A549 (cell line): ENCODE measurements at regions not wholly inside any gene's neighbourhood (a gene's known extent, or its start where the extent isn't known, plus 50 kb on each side); places are given as distances from the start of the nearest gene placed in this dataset.

Experiments
- ATAC-seq, 2 experiments: fragments of 200-7000 bp in 1 of 2; fragments of >200 bp in 1 of 2; cut with Nextera tagmentation in 1 of 2; cut with Tn5 transposase in 1 of 2; 3 replicates each; pipeline versions ENCODE4 v1.8.0 to v1.9.1; 2018 to 2020; ENCODE audit warnings: mild to moderate bottlenecking in 1 of 2, moderate library complexity in 1 of 2
- CTCF ChIA-PET: fragments of 300-600 bp; sonication (Branson Sonifier 250); formaldehyde crosslinking; extraction: SDS; loops from one replicate; lab custom pipeline; 2021; ENCODE audit warnings: antibody characterized with exemption, inconsistent platforms; lab: Yijun Ruan, JAX
- POLR2A ChIA-PET: fragments of 350-600 bp; formaldehyde crosslinking; extraction: SDS; loops from one replicate; lab custom pipeline; 2021; ENCODE audit warnings: antibody characterized with exemption, inconsistent platforms; lab: Yijun Ruan, JAX
- DNase-seq, 2 experiments: peaks; one replicate each; pipeline versions ENCODE4 v3.0.0 to v3.0.0-alpha.2; 2011 to 2016; ENCODE audit warnings: low read depth in 1 of 2, low spot score in 1 of 2
- FAIRE-seq: peaks from 2 replicates; lab custom pipeline; 2011; peaks lifted over from hg19 to GRCh38; lab: Jason Lieb, UNC
- H3K27ac ChIP-seq, 2 experiments: fragments of >200 bp; sonication (Bioruptor Twin); formaldehyde crosslinking; 3 replicates each; pipeline ENCODE4 v1.5.1; 2016 to 2017
- H3K4me1 ChIP-seq: fragments of >200 bp; sonication (Bioruptor Twin); formaldehyde crosslinking; 3 replicates; pipeline ENCODE4 v1.6.1; 2016
- H3K4me2 ChIP-seq: fragments of >200 bp; sonication (Bioruptor Twin); formaldehyde crosslinking; 3 replicates; pipeline ENCODE4 v1.6.1; 2016
- H3K4me3 ChIP-seq: fragments of >200 bp; sonication (Bioruptor Twin); formaldehyde crosslinking; 3 replicates; pipeline ENCODE4 v1.5.1; 2016
- H3K9me3 ChIP-seq: fragments of >200 bp; sonication (Bioruptor Twin); formaldehyde crosslinking; 3 replicates; pipeline ENCODE4 v1.6.1; 2016
- BHLHE40 ChIP-seq: IDR thresholded peaks from 2 replicates; pipeline ENCODE4 v1.6.1; 2012; ENCODE audit warnings: low read depth, low read length, inconsistent platforms
- CBX8 ChIP-seq: fragments of 200-600 bp; sonication (generic); IDR thresholded peaks from 2 replicates; pipeline ENCODE4 v1.6.1; 2016
- CHD4 ChIP-seq: fragments of 200-600 bp; sonication (generic); IDR thresholded peaks from 2 replicates; pipeline ENCODE4 v1.6.1; 2016; ENCODE audit warnings: antibody characterized with exemption, mild to moderate bottlenecking, borderline replicate concordance
- EP300 ChIP-seq, 2 experiments: fragments of >200 bp; sonication (Bioruptor Twin); formaldehyde crosslinking; IDR thresholded peaks; 2 replicates in 1 of 2; 3 replicates in 1 of 2; pipeline ENCODE4 v1.6.1; 2016 to 2017
- ESRRA ChIP-seq: fragments of 150-350 bp; IDR thresholded peaks from 2 replicates; pipeline ENCODE4 v1.6.1; 2014; ENCODE audit warnings: mild to moderate bottlenecking, low read length, borderline replicate concordance
- FOSB ChIP-seq: fragments of 250-450 bp; sonication (Bioruptor Pico); IDR thresholded peaks from 2 replicates; pipeline ENCODE4 v1.5.0; 2020; ENCODE audit warnings: mild to moderate bottlenecking, moderate library complexity
- FOSL2 ChIP-seq, 2 experiments: fragments of 450-650 bp in 1 of 2; fragments of >200 bp in 1 of 2; sonication (Bioruptor Twin) in 1 of 2; formaldehyde crosslinking; IDR thresholded peaks; 2 replicates each; pipeline versions ENCODE4 v1.5.0 to v1.6.1; 2016 to 2020; ENCODE audit warnings: mild to moderate bottlenecking in 1 of 2, moderate library complexity in 1 of 2
- HEYL ChIP-seq: fragments of 250-450 bp; sonication (Bioruptor Pico); IDR thresholded peaks from 2 replicates; pipeline ENCODE4 v1.8.0; 2021; ENCODE audit warnings: mild to moderate bottlenecking, moderate library complexity
- KDM1A ChIP-seq: fragments of 200-600 bp; sonication (generic); IDR thresholded peaks from 2 replicates; pipeline ENCODE4 v1.6.1; 2016; ENCODE audit warnings: low read depth, mild to moderate bottlenecking
- MYC ChIP-seq: IDR thresholded peaks from 2 replicates; pipeline ENCODE4 v1.6.1; 2012; ENCODE audit warnings: mild to moderate bottlenecking, inconsistent platforms, low read length, improper control_type of control experiment, borderline replicate concordance
- NFE2L2 ChIP-seq: fragments of 150-350 bp; conservative IDR thresholded peaks from 2 replicates; pipeline ENCODE4 v1.6.1; 2014; ENCODE audit warnings: low read length
- NR3C1 ChIP-seq: fragments of >200 bp; sonication (Bioruptor Twin); formaldehyde crosslinking; IDR thresholded peaks from 3 replicates; pipeline ENCODE4 v1.6.1; 2017
- PHF8 ChIP-seq: fragments of 200-600 bp; sonication (generic); IDR thresholded peaks from 2 replicates; pipeline ENCODE4 v1.6.1; 2016; ENCODE audit warnings: low read depth, mild to moderate bottlenecking, antibody characterized with exemption, moderate library complexity, borderline replicate concordance
- POLR2A ChIP-seq: IDR thresholded peaks from 2 replicates; pipeline ENCODE4 v1.6.1; 2012; ENCODE audit warnings: mild to moderate bottlenecking, low read length
- RAD21 ChIP-seq, 2 experiments: fragments of >200 bp in 1 of 2; sonication (Bioruptor Twin) in 1 of 2; formaldehyde crosslinking in 1 of 2; IDR thresholded peaks in 1 of 2; conservative IDR thresholded peaks in 1 of 2; 2 replicates in 1 of 2; 3 replicates in 1 of 2; pipeline ENCODE4 v1.6.1; 2012 to 2018; ENCODE audit warnings: inconsistent platforms in 1 of 2
- RARB ChIP-seq: fragments of 250-450 bp; sonication (Bioruptor Pico); IDR thresholded peaks from 2 replicates; pipeline ENCODE4 v1.8.0; 2021; ENCODE audit warnings: mild to moderate bottlenecking, moderate library complexity
- SMC3 ChIP-seq: fragments of >200 bp; sonication (Bioruptor Twin); formaldehyde crosslinking; IDR thresholded peaks from 3 replicates; pipeline ENCODE4 v1.6.1; 2018; ENCODE audit warnings: inconsistent platforms
- WGBS: methylation state at CpG from one replicate; pipeline ENCODE4 v1.1.6; 2017; ENCODE audit errors: missing lambda C conversion rate; 5-methylcytosine and 5-hydroxymethylcytosine counted together
- TF ChIP-seq, protein P1 (sequence below): fragments of >200 bp; sonication (Bioruptor Twin); formaldehyde crosslinking; IDR thresholded peaks from 2 replicates; pipeline ENCODE4 v1.6.1; 2016
- TF ChIP-seq, protein P2 (sequence below): fragments of 450-650 bp; IDR thresholded peaks from 2 replicates; pipeline ENCODE4 v1.6.1; 2014; ENCODE audit warnings: antibody characterized with exemption
- TF ChIP-seq, protein P3 (sequence below): IDR thresholded peaks from 2 replicates; pipeline ENCODE4 v1.6.1; 2012
- TF ChIP-seq, protein P4 (sequence below): fragments of >200 bp; sonication (Bioruptor Twin); formaldehyde crosslinking; IDR thresholded peaks from 3 replicates; pipeline ENCODE4 v1.5.1; 2016
- TF ChIP-seq, protein P5 (sequence below): fragments of 200-600 bp; sonication (generic); IDR thresholded peaks from 2 replicates; pipeline ENCODE4 v1.6.1; 2016; ENCODE audit warnings: antibody characterized with exemption, mild to moderate bottlenecking, moderate library complexity

DNA sequence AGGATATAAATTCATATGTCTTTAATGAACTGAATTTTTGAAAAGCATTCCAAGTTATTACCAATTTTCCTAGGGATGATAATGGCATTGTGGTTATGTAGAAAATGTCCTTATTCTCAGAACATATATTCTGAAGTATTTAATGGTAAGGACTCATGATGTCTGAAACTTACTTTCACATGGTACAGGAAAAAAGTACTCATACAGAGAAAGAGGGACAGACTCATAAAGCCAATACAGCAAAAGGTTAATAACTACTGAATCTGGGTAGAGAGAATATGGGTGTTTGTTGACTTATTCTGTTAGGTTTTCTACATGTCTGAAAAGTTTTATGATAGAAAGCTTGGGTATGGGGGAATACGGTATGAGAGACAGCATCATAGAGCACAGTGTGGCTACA is 84.3 kb upstream of the SERTAD2 start:
- no peak overlapping the region for H3K27ac ChIP-seq
- CTCF ChIA-PET = interaction anchor here (0.9 to 6.8 kb wide), 5 partner anchors 9 to 250 kb away, joined by 3 to 29 read pairs (median 4); no protein-coding TSS in a partner anchor
- WGBS = 100% methylated on average over 1 of the region's 1 CpG
- no peak for ATAC-seq
- H3K4me1 ChIP-seq = no peaks in the 10 kb centered on the region
- no peaks in the 10 kb centered on the region for H3K9me3 ChIP-seq
- H3K4me3 ChIP-seq = no peak overlapping the region
- TF ChIP-seq NR3C1 (no peak), EP300 (IDR thresholded peaks at IDR 0.05) (no peak), PHF8 (no peak), BHLHE40 (no peak), CBX8 (no peak), HEYL (CRISPR knock-in tag) (no peak), RARB (CRISPR knock-in tag) (no peak), FOSB (no peak), MYC (no peak), KDM1A (no peak), NFE2L2 (no peak), CHD4 (no peak), SMC3 (no peak), POLR2A (no peak)
- TF ChIP-seq, protein P1, sequence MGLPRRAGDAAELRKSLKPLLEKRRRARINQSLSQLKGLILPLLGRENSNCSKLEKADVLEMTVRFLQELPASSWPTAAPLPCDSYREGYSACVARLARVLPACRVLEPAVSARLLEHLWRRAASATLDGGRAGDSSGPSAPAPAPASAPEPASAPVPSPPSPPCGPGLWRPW = no peak
- TF ChIP-seq, protein P2, sequence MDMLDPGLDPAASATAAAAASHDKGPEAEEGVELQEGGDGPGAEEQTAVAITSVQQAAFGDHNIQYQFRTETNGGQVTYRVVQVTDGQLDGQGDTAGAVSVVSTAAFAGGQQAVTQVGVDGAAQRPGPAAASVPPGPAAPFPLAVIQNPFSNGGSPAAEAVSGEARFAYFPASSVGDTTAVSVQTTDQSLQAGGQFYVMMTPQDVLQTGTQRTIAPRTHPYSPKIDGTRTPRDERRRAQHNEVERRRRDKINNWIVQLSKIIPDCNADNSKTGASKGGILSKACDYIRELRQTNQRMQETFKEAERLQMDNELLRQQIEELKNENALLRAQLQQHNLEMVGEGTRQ = no peak
- TF ChIP-seq, protein P3, sequence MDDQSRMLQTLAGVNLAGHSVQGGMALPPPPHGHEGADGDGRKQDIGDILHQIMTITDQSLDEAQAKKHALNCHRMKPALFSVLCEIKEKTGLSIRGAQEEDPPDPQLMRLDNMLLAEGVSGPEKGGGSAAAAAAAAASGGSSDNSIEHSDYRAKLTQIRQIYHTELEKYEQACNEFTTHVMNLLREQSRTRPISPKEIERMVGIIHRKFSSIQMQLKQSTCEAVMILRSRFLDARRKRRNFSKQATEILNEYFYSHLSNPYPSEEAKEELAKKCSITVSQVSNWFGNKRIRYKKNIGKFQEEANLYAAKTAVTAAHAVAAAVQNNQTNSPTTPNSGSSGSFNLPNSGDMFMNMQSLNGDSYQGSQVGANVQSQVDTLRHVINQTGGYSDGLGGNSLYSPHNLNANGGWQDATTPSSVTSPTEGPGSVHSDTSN = no peak
- TF ChIP-seq, protein P4, sequence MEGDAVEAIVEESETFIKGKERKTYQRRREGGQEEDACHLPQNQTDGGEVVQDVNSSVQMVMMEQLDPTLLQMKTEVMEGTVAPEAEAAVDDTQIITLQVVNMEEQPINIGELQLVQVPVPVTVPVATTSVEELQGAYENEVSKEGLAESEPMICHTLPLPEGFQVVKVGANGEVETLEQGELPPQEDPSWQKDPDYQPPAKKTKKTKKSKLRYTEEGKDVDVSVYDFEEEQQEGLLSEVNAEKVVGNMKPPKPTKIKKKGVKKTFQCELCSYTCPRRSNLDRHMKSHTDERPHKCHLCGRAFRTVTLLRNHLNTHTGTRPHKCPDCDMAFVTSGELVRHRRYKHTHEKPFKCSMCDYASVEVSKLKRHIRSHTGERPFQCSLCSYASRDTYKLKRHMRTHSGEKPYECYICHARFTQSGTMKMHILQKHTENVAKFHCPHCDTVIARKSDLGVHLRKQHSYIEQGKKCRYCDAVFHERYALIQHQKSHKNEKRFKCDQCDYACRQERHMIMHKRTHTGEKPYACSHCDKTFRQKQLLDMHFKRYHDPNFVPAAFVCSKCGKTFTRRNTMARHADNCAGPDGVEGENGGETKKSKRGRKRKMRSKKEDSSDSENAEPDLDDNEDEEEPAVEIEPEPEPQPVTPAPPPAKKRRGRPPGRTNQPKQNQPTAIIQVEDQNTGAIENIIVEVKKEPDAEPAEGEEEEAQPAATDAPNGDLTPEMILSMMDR = no peak
- TF ChIP-seq, protein P5, sequence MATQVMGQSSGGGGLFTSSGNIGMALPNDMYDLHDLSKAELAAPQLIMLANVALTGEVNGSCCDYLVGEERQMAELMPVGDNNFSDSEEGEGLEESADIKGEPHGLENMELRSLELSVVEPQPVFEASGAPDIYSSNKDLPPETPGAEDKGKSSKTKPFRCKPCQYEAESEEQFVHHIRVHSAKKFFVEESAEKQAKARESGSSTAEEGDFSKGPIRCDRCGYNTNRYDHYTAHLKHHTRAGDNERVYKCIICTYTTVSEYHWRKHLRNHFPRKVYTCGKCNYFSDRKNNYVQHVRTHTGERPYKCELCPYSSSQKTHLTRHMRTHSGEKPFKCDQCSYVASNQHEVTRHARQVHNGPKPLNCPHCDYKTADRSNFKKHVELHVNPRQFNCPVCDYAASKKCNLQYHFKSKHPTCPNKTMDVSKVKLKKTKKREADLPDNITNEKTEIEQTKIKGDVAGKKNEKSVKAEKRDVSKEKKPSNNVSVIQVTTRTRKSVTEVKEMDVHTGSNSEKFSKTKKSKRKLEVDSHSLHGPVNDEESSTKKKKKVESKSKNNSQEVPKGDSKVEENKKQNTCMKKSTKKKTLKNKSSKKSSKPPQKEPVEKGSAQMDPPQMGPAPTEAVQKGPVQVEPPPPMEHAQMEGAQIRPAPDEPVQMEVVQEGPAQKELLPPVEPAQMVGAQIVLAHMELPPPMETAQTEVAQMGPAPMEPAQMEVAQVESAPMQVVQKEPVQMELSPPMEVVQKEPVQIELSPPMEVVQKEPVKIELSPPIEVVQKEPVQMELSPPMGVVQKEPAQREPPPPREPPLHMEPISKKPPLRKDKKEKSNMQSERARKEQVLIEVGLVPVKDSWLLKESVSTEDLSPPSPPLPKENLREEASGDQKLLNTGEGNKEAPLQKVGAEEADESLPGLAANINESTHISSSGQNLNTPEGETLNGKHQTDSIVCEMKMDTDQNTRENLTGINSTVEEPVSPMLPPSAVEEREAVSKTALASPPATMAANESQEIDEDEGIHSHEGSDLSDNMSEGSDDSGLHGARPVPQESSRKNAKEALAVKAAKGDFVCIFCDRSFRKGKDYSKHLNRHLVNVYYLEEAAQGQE = no peak
- H3K4me2 ChIP-seq = no peak overlapping the region
- DNase-seq = no peak
- FAIRE-seq = no peak
- POLR2A ChIA-PET = interaction anchor here (1.4 kb wide), 1 partner anchor 13 kb away, joined by 4 read pairs; no protein-coding TSS in a partner anchor

DNA sequence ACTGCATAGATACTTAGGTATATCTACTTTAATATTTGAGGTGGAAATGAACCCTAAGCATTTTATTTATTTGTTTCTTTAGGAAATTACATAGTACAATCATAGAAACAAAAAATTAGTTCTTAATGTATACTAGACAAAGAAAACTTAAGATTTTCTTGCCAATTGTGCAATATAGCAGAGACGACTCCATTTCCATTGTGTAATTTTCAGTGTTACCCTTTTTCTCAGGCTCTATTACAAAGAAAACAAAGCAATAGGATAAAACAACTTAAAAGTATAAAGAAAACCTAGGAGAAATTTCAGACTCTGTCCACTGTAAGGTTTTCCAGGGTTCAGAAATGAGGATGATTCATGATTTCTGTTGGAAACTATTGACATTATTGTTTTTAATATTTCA is 89.0 kb upstream of the SERTAD2 start:
- Histone ChIP-seq H3K4me1 (peaks cover 16% of the 10 kb centered on the region), H3K4me3 (no peak overlapping the region), H3K4me2 (no peak overlapping the region), H3K27ac (no peak overlapping the region), H3K9me3 (no peaks in the 10 kb centered on the region)
- ChIA-PET POLR2A (interaction anchor here (1.5 to 2.0 kb wide), 4 partner anchors 7 to 98 kb away, joined by 3 to 9 read pairs (median 6); partner anchors contain the start of gene SERTAD2), CTCF (interaction anchor here (0.8 to 2.5 kb wide), 4 partner anchors 85 to 96 kb away, joined by 3 to 12 read pairs (median 4); partner anchors contain the start of gene SERTAD2)
- DNase-seq (no peak), ATAC-seq (no peak), FAIRE-seq (no peak)
- 70% methylated on average over 1 of the region's 1 CpG for WGBS
- TF ChIP-seq FOSL2 (IDR thresholded peaks at IDR 0.05) = no peak
- no peak for TF ChIP-seq FOSL2 (CRISPR knock-in tag; IDR thresholded peaks at IDR 0.05)
- TF ChIP-seq ESRRA = no peak
- no peak for TF ChIP-seq HEYL (CRISPR knock-in tag)
- TF ChIP-seq RAD21 (conservative IDR thresholded peaks at IDR 0.05 in 1 of 2, IDR thresholded peaks at IDR 0.05 in 1 of 2) = no peak
- TF ChIP-seq, protein P1 = no peak
- no peak for TF ChIP-seq SMC3
